ENCODE measurements at regions not wholly inside any gene's neighbourhood (a gene's known extent, or its start where the extent isn't known, plus 50 kb on each side); places are given as distances from the start of the nearest gene placed in this dataset.
A peak's percentile ranks its signal among the peaks of the same experiment; 100 is the strongest.

DNA sequence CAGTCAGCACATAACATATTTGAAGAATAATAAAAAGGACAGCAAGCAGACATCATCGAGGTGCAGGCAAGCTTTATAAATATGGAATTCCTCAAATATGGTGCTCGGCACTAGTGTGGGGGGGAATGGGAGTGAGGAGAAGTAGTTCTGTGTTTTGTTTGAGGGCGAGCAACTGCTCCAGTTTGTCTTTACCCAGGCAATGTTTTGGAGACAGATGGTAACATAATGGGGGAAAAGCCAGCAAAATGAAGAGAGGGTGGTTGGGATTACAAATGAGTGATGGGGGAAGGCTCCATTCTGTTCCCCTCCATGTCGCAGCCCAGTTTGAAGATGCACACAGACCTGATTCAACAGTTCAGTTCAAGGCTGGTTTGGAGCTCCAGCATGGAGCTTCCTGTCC, 572.9 kb upstream of the DIPK2B start:
- H3K27me3 ChIP-seq (ENCODE audit: control insufficient read depth, insufficient read depth, low read length), result no peaks in the 10 kb centered on the region
- DNase-seq (ENCODE audit: low read depth), result no peak
- POLR2A ChIA-PET, result no interaction called here
- H3K36me3 ChIP-seq (ENCODE audit: control insufficient read depth, insufficient read depth, low read length), result no peaks in the 10 kb centered on the region
- TF ChIP-seq, protein P1, sequence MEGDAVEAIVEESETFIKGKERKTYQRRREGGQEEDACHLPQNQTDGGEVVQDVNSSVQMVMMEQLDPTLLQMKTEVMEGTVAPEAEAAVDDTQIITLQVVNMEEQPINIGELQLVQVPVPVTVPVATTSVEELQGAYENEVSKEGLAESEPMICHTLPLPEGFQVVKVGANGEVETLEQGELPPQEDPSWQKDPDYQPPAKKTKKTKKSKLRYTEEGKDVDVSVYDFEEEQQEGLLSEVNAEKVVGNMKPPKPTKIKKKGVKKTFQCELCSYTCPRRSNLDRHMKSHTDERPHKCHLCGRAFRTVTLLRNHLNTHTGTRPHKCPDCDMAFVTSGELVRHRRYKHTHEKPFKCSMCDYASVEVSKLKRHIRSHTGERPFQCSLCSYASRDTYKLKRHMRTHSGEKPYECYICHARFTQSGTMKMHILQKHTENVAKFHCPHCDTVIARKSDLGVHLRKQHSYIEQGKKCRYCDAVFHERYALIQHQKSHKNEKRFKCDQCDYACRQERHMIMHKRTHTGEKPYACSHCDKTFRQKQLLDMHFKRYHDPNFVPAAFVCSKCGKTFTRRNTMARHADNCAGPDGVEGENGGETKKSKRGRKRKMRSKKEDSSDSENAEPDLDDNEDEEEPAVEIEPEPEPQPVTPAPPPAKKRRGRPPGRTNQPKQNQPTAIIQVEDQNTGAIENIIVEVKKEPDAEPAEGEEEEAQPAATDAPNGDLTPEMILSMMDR (IDR thresholded peaks at IDR 0.05; ENCODE audit: insufficient read depth, low read depth, low read length), result no peak
- CTCF ChIA-PET, result no interaction called here
- no peak overlapping the region for H3K4me3 ChIP-seq (ENCODE audit: low read depth, low read length)

DNA sequence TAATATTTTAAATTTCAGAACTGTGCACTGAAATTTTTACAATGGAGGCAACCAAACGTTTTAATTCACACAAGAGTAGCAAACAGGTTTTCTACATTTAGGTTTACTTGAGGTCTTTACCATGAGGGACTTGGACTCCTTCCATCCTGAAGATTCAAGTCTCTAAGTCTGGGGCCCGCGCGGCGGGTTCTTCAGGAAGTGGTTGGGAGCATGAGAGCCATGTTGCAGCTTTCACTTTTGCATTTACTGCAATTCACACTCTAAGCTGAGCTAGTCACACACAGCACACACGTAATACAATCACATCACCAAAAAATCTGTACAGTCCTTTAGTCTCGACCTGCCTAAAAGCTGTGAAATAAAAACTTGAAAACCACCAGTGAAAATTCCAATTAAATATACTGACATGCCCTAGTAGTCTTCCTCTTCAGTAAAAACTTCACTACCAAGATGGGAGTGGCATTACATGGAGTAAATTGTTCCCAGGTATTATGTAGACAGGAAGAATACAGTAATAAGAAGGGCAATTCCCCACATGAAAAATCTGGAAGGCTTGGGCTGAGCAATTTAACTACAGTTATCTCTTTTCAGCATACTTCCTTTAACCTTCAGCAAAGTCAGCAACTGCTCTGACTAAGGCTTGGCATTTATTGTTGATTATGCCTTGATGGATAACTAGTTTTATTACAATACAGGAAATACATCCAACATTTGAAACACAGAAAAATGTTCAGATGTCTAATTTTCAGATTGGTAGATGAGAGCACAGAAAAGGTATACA, 571.1 kb upstream of the DIPK2B start:
- ChIA-PET CTCF (interaction anchor here (0.5 to 1.4 kb wide), 2 partner anchors 604 to 1322 kb away, joined by 3 read pairs; no protein-coding TSS in a partner anchor), POLR2A (no interaction called here)
- Histone ChIP-seq H3K27me3 (ENCODE audit: control insufficient read depth, insufficient read depth, low read length) (no peaks in the 10 kb centered on the region), H3K36me3 (ENCODE audit: control insufficient read depth, insufficient read depth, low read length) (no peaks in the 10 kb centered on the region), H3K4me3 (ENCODE audit: low read depth, low read length) (peak overlapping the region; percentile 47)
- no peak for DNase-seq (ENCODE audit: low read depth)
- TF ChIP-seq, protein P1 (IDR thresholded peaks at IDR 0.05; ENCODE audit: insufficient read depth, low read depth, low read length), result no peak

DNA sequence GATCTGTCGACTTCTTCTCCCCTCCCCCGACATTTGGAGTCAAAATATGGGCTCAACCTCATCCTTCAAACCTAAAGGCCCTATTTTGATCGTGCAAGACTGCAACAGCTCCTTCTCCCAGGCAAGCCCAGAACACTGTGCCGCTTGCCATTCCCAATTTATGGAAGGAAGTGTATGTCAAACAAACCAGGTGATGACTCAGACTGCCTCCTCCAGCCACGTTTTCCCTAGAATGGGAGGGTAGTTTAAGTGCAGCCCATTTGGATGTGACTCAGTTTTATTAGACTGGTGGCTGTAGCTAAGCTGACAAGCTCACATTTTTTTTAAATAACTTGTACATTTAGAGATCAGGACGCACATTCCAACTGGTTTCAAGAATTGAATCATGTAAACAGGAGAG, 570.4 kb upstream of the DIPK2B start:
- ChIA-PET POLR2A (no interaction called here), CTCF (interaction anchor here (1.4 kb wide), 1 partner anchor 605 kb away, joined by 3 read pairs; no protein-coding TSS in a partner anchor)
- peak; percentile 82 for DNase-seq (ENCODE audit: low read depth)

DNA sequence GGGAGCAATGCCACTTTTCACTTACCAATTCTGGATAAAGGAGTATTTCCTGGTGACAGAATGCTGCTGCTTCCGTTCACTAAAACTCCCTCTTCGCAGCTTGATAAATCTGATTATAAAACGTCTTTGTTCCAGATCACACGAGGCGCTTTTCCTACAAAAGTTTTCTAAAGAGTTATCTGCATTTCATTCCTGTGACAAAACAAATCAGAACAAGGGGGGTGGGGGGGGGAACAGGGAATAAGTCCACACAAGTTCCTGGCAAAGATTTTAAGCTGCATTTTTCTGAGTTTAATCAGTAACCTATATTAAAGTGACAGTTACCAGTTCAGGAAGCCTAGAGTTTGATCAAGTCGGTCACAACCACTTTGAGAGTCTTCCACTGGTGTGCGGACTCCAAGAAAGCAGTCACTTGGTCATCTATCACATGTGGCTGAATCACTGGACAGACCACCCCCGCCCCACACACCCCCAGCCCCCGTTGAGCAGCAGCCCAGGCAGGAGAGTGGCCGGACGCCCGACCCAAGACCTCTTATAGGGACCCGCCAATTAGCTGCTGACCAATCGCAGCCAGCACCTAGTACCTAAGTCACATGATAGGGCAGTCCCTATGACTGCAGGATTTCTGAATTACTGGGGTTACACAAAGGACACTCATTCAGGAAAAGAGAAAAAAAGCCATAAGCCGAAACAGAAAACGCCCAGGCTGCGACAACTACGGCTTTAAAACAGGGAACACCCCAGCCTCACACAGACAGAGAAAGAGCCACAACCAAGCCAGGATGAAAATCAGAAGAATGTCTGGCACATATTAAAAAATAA, 569.3 kb upstream of the DIPK2B start:
- ChIA-PET POLR2A (interaction anchor here (0.6 to 1.0 kb wide), 4 partner anchors 39 to 694 kb away, joined by 3 to 7 read pairs (median 4); no protein-coding TSS in a partner anchor), CTCF (interaction anchor here (0.8 to 1.0 kb wide), 4 partner anchors 30 to 255 kb away, joined by 3 to 4 read pairs (median 3); no protein-coding TSS in a partner anchor)
- Histone ChIP-seq H3K4me3 (ENCODE audit: low read depth, low read length) (peak overlapping the region; percentile 47), H3K27me3 (ENCODE audit: control insufficient read depth, insufficient read depth, low read length) (no peaks in the 10 kb centered on the region), H3K36me3 (ENCODE audit: control insufficient read depth, insufficient read depth, low read length) (no peaks in the 10 kb centered on the region)
- TF ChIP-seq, protein P1 (IDR thresholded peaks at IDR 0.05; ENCODE audit: insufficient read depth, low read depth, low read length), result no peak
- peak; percentile 68 for DNase-seq (ENCODE audit: low read depth)

More for the DNA sequence above, 570.4 kb upstream of the DIPK2B start:
- Histone ChIP-seq H3K27me3 (ENCODE audit: control insufficient read depth, insufficient read depth, low read length) (no peaks in the 10 kb centered on the region), H3K4me3 (ENCODE audit: low read depth, low read length) (peak overlapping the region; percentile 47), H3K36me3 (ENCODE audit: control insufficient read depth, insufficient read depth, low read length) (no peaks in the 10 kb centered on the region)
- TF ChIP-seq, protein P1 (IDR thresholded peaks at IDR 0.05; ENCODE audit: insufficient read depth, low read depth, low read length), result no peak

DNA sequence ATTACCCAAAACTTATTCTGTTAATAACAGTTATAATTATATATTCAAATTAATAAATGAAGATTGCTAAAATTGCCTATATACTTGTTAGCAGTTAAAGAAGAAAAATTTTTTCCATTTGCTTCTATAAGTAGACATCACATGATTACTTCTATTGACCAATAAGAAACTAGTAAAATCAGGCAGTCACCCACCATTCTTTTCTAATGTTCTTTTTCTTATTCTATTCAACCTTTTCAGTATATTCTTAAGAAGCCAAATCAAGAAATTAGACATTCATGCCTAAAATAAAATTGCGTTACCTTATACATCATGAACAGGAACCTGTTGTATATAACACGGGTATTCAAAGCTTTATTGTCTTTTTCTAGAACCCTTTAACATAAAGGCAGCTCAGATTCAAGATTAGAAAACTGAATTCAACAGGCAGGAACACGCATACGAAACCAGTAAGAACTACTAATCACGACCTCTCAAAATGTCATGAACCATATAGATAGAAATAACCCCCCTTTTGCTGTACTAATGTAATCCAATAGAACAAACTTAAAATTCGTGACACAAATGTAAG, 568.1 kb upstream of the DIPK2B start:
- CTCF ChIA-PET, result interaction anchor here (1.0 kb wide), 1 partner anchor 58 kb away, joined by 4 read pairs; no protein-coding TSS in a partner anchor
- no peaks in the 10 kb centered on the region for H3K36me3 ChIP-seq (ENCODE audit: control insufficient read depth, insufficient read depth, low read length)
- H3K4me3 ChIP-seq (ENCODE audit: low read depth, low read length), result peak overlapping the region; percentile 47
- TF ChIP-seq, protein P1 (IDR thresholded peaks at IDR 0.05; ENCODE audit: insufficient read depth, low read depth, low read length), result no peak
- no peaks in the 10 kb centered on the region for H3K27me3 ChIP-seq (ENCODE audit: control insufficient read depth, insufficient read depth, low read length)
- POLR2A ChIA-PET, result no interaction called here
- DNase-seq (ENCODE audit: low read depth), result no peak

Measured in BJ (cell line).